ENCODE measurements at regions not wholly inside any gene's neighbourhood (a gene's known extent, or its start where the extent isn't known, plus 50 kb on each side); places are given as distances from the start of the nearest gene placed in this dataset.

- no peak for TF ChIP-seq ZNF24 (tag by site-specific recombination; IDR thresholded peaks at IDR 0.05)
- no peak for TF ChIP-seq SETDB1 (IDR thresholded peaks at IDR 0.05; ENCODE audit: insufficient read length, low read length)
- TF ChIP-seq CTCF (tag by site-specific recombination; IDR thresholded peaks at IDR 0.05) = no peak
- TF ChIP-seq REST (tag by site-specific recombination; IDR thresholded peaks at IDR 0.05) = no peak
- no peak for TF ChIP-seq PRDM10 (tag by site-specific recombination; IDR thresholded peaks at IDR 0.05)
- no peak for TF ChIP-seq PRDM4 (tag by site-specific recombination; IDR thresholded peaks at IDR 0.05)
- TF ChIP-seq TCF7L2 (IDR thresholded peaks at IDR 0.05; ENCODE audit: borderline replicate concordance, low read depth, low read length) = no peak
- no peak for TF ChIP-seq KLF1 (tag by site-specific recombination; IDR thresholded peaks at IDR 0.05)
- TF ChIP-seq, protein P1, sequence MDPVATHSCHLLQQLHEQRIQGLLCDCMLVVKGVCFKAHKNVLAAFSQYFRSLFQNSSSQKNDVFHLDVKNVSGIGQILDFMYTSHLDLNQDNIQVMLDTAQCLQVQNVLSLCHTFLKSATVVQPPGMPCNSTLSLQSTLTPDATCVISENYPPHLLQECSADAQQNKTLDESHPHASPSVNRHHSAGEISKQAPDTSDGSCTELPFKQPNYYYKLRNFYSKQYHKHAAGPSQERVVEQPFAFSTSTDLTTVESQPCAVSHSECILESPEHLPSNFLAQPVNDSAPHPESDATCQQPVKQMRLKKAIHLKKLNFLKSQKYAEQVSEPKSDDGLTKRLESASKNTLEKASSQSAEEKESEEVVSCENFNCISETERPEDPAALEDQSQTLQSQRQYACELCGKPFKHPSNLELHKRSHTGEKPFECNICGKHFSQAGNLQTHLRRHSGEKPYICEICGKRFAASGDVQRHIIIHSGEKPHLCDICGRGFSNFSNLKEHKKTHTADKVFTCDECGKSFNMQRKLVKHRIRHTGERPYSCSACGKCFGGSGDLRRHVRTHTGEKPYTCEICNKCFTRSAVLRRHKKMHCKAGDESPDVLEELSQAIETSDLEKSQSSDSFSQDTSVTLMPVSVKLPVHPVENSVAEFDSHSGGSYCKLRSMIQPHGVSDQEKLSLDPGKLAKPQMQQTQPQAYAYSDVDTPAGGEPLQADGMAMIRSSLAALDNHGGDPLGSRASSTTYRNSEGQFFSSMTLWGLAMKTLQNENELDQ (tag by site-specific recombination; IDR thresholded peaks at IDR 0.05; ENCODE audit: low read depth) = no peak
- TF ChIP-seq ZNF571 (tag by site-specific recombination; IDR thresholded peaks at IDR 0.05) = no peak
- TF ChIP-seq, protein P2, sequence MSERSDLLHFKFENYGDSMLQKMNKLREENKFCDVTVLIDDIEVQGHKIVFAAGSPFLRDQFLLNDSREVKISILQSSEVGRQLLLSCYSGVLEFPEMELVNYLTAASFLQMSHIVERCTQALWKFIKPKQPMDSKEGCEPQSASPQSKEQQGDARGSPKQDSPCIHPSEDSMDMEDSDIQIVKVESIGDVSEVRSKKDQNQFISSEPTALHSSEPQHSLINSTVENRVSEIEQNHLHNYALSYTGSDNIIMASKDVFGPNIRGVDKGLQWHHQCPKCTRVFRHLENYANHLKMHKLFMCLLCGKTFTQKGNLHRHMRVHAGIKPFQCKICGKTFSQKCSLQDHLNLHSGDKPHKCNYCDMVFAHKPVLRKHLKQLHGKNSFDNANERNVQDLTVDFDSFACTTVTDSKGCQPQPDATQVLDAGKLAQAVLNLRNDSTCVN (tag by site-specific recombination; optimal IDR thresholded peaks at IDR 0.05) = no peak
- TF ChIP-seq ZNF792 (tag by site-specific recombination; IDR thresholded peaks at IDR 0.05) = no peak
- TF ChIP-seq HIC1 (tag by site-specific recombination; IDR thresholded peaks at IDR 0.05) = no peak
- no peak for TF ChIP-seq ZNF146 (tag by site-specific recombination; IDR thresholded peaks at IDR 0.05)
Observed at GRCh38 chr10:71001470-71001869, 113.1 kb upstream of the PCBD1 start.

Measured in HEK293 (cell line).